DOHH2 (cell line): ENCODE measurements at regions not wholly inside any gene's neighbourhood (a gene's known extent, or its start where the extent isn't known, plus 50 kb on each side); places are given as distances from the start of the nearest gene placed in this dataset.

Experiments used
- H3F3A ChIP-seq: fragments of 200-600 bp; sonication (generic), shearing (Covaris generic); 2 replicates; pipeline ENCODE4 v1.6.0; 2016; ENCODE audit warnings: antibody characterized with exemption, mild to moderate bottlenecking; ENCODE audit not compliant: control insufficient read depth, insufficient read depth
- H3K27ac ChIP-seq: fragments of 200-600 bp; sonication (generic); 2 replicates; pipeline ENCODE4 v1.5.1; 2014; ENCODE audit warnings: low read depth, mild to moderate bottlenecking, low read length, moderate library complexity
- H3K27me3 ChIP-seq: fragments of 200-600 bp; sonication (generic); 2 replicates; pipeline ENCODE4 v1.6.1; 2014; ENCODE audit warnings: mild to moderate bottlenecking, low read length, mixed read lengths; ENCODE audit not compliant: control insufficient read depth
- H3K36me3 ChIP-seq: fragments of 200-600 bp; sonication (generic); 2 replicates; pipeline ENCODE4 v1.6.1; 2014; ENCODE audit warnings: mild to moderate bottlenecking, low read length, moderate library complexity, mixed read lengths; ENCODE audit not compliant: control insufficient read depth
- H3K4me1 ChIP-seq: fragments of 200-600 bp; sonication (generic); 2 replicates; pipeline ENCODE4 v1.6.1; 2014; ENCODE audit warnings: mild to moderate bottlenecking, low read length, mixed read lengths; ENCODE audit not compliant: control insufficient read depth
- H3K4me2 ChIP-seq: fragments of 200-600 bp; sonication (generic); 2 replicates; pipeline ENCODE4 v1.6.0; 2014; ENCODE audit warnings: mild to moderate bottlenecking, low read length, moderate library complexity
- H3K4me3 ChIP-seq: fragments of 200-600 bp; sonication (generic); 2 replicates; pipeline ENCODE4 v1.5.1; 2014; ENCODE audit warnings: mild to moderate bottlenecking, low read length, mixed read lengths
- H3K79me2 ChIP-seq: fragments of 200-600 bp; sonication (generic); 2 replicates; pipeline ENCODE4 v1.6.1; 2014; ENCODE audit warnings: mild to moderate bottlenecking, low read length, mixed read lengths; ENCODE audit not compliant: control insufficient read depth
- H3K9me2 ChIP-seq: fragments of 200-600 bp; sonication (generic); replicated peaks from 2 replicates; pipeline ENCODE4 v1.6.1; 2014; ENCODE audit warnings: mild to moderate bottlenecking, low read length, mixed read lengths; ENCODE audit not compliant: control insufficient read depth
- H3K9me3 ChIP-seq: fragments of 200-600 bp; sonication (generic); 2 replicates; pipeline ENCODE4 v1.6.1; 2014; ENCODE audit warnings: antibody characterized with exemption, low read length, mixed read lengths; ENCODE audit not compliant: control insufficient read depth, insufficient read depth
- H4K20me1 ChIP-seq: fragments of 200-600 bp; sonication (generic); 2 replicates; pipeline ENCODE4 v1.6.0; 2014; ENCODE audit warnings: low read depth, mild to moderate bottlenecking, antibody characterized with exemption, low read length, moderate library complexity; ENCODE audit not compliant: control insufficient read depth, insufficient read depth
- EZH2phosphoT487 ChIP-seq: fragments of 200-600 bp; sonication (generic); IDR thresholded peaks from 2 replicates; pipeline ENCODE4 v1.6.1; 2017; ENCODE audit warnings: borderline replicate concordance, mild to moderate bottlenecking, antibody characterized with exemption, low read length, moderate library complexity, mixed read lengths
- TF ChIP-seq, protein P1 (sequence below): fragments of 200-600 bp; sonication (generic); IDR thresholded peaks from one replicate; pipeline ENCODE4 v1.5.1; 2014; ENCODE audit warnings: antibody characterized with exemption, mild to moderate bottlenecking, low read depth, low read length; ENCODE audit not compliant: poor library complexity, severe bottlenecking

DNA sequence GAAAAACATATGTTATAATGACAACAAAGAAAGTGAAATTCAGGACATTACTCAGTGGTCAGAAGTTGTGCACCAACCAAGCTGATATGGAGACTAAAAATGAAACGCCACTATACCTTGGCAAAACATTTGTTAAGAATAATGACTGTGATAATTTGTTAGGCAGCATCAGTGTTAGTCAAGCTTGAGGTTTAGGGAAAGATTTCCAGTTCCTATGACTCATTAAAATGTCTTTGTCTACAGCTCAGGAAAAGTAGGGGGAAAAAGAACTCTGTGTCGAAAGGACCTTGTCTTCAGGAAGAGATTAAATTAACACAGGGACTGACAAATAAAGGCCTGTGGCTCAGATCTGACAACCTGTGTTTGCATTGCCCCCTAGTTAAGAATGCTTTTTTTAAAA lies 764.1 kb upstream of the SLITRK6 start:
- no peak overlapping the region for H3K27ac ChIP-seq
- H3K36me3 ChIP-seq, result no peaks in the 10 kb centered on the region
- H3F3A ChIP-seq, result no peaks in the 10 kb centered on the region
- H4K20me1 ChIP-seq, result no peaks in the 10 kb centered on the region
- H3K9me2 ChIP-seq, result no peaks in the 10 kb centered on the region
- H3K79me2 ChIP-seq, result no peaks in the 10 kb centered on the region
- H3K9me3 ChIP-seq, result no peaks in the 10 kb centered on the region
- no peaks in the 10 kb centered on the region for H3K4me1 ChIP-seq
- TF ChIP-seq EZH2phosphoT487, result no peak
- TF ChIP-seq, protein P1, sequence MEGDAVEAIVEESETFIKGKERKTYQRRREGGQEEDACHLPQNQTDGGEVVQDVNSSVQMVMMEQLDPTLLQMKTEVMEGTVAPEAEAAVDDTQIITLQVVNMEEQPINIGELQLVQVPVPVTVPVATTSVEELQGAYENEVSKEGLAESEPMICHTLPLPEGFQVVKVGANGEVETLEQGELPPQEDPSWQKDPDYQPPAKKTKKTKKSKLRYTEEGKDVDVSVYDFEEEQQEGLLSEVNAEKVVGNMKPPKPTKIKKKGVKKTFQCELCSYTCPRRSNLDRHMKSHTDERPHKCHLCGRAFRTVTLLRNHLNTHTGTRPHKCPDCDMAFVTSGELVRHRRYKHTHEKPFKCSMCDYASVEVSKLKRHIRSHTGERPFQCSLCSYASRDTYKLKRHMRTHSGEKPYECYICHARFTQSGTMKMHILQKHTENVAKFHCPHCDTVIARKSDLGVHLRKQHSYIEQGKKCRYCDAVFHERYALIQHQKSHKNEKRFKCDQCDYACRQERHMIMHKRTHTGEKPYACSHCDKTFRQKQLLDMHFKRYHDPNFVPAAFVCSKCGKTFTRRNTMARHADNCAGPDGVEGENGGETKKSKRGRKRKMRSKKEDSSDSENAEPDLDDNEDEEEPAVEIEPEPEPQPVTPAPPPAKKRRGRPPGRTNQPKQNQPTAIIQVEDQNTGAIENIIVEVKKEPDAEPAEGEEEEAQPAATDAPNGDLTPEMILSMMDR, result no peak
- H3K27me3 ChIP-seq, result no peaks in the 10 kb centered on the region
- H3K4me3 ChIP-seq, result no peak overlapping the region
- H3K4me2 ChIP-seq, result no peak overlapping the region

DNA sequence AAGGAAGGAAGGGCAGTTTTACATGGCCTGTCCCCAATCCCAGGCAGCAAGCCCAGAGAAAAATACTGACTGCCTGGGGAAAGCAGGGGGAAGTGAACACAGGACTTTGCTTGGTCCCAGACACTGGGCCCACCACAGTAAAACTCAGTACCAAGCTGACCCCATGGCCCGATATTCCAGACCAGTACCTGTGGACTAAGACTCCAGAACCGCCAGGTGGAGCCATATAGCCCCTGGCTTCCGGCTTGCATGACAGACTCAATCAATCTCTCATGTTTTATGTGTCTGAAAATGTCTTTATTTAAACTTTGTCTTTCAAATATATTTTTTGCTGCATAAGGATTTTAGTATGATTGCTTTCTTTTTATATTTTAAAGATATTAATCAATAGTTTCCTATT lies 767.9 kb upstream of the SLITRK6 start:
- Histone ChIP-seq H3K36me3 (no peaks in the 10 kb centered on the region), H3F3A (no peaks in the 10 kb centered on the region), H3K4me1 (no peaks in the 10 kb centered on the region), H4K20me1 (no peaks in the 10 kb centered on the region), H3K9me2 (no peaks in the 10 kb centered on the region), H3K79me2 (no peaks in the 10 kb centered on the region), H3K9me3 (no peaks in the 10 kb centered on the region), H3K4me2 (no peak overlapping the region), H3K27ac (no peak overlapping the region), H3K27me3 (no peaks in the 10 kb centered on the region), H3K4me3 (no peak overlapping the region)
- no peak for TF ChIP-seq EZH2phosphoT487
- TF ChIP-seq, protein P1, result no peak

DNA sequence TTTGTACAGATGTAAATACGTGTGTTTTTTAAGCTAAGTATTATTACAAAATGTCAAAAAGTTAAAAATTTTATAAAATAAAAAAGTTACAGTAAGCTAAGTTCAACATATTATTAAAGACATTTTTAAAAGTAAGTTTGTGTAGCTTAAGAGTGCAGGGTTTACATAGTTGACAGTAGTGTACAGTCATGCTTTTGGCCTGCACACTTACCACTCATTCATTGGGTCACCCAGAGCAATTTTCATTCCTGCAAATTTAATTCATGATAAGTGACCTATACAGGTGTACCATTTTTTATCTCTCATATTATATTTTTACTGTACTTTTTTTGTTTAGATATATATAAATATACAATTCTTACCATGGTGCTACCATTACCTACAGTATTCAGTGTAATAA lies 769.9 kb upstream of the SLITRK6 start:
- H3K27ac ChIP-seq, result no peak overlapping the region

More for the DNA sequence above, 769.9 kb upstream of the SLITRK6 start:
- no peaks in the 10 kb centered on the region for H3K79me2 ChIP-seq
- H3K9me3 ChIP-seq, result no peaks in the 10 kb centered on the region
- H3K4me1 ChIP-seq, result no peaks in the 10 kb centered on the region
- H3K4me3 ChIP-seq, result no peak overlapping the region
- no peaks in the 10 kb centered on the region for H4K20me1 ChIP-seq
- no peak overlapping the region for H3K4me2 ChIP-seq
- no peaks in the 10 kb centered on the region for H3K27me3 ChIP-seq
- no peak for TF ChIP-seq EZH2phosphoT487
- TF ChIP-seq, protein P1, result no peak
- H3K36me3 ChIP-seq, result no peaks in the 10 kb centered on the region
- no peaks in the 10 kb centered on the region for H3F3A ChIP-seq
- H3K9me2 ChIP-seq, result no peaks in the 10 kb centered on the region
